Occipital lobe (tissue), 1 donor: ENCODE measurements at regions not wholly inside any gene's neighbourhood (a gene's known extent, or its start where the extent isn't known, plus 50 kb on each side); places are given as distances from the start of the nearest gene placed in this dataset.

ENCODE experiments used
- DNase-seq: peaks from one replicate; lab custom pipeline; 2025; lab: John Stamatoyannopoulos, UW

DNA sequence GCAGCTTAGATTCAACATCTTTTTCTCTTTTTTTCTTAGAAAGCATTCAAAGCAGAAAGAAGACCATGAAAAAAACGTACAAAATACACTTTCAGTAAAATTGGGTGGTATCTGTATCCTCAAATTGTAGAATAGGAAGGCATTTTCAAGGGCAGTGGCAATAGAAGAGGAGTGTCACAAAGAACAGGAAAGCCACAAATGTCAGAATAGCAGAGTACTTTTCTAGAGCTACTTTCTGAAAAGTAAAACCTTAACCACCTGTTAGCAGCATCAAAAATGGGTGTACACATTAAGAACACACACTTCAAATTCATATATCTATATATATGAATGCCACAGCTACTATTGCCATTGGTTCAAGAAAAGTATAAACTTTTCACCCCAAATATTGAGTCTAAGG, 412.1 kb upstream of the DCN start:
- DNase-seq, result no peak

DNA sequence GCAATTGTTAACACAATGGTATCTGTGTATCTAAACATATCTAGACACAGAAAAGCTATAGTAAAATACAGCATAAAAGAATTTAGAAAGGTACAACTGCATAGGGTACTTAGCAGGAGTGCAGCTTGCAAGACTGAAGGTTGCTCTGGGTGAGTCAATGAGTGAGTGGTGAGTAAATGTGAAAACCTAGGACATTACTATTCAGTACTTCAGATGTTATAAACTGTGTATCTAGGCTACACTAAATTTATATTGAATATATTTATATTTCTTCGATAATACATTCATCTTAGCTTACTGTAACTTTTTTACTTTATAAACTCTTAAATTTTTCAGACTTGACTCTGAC, 409.0 kb upstream of the DCN start:
- no peak for DNase-seq

DNA sequence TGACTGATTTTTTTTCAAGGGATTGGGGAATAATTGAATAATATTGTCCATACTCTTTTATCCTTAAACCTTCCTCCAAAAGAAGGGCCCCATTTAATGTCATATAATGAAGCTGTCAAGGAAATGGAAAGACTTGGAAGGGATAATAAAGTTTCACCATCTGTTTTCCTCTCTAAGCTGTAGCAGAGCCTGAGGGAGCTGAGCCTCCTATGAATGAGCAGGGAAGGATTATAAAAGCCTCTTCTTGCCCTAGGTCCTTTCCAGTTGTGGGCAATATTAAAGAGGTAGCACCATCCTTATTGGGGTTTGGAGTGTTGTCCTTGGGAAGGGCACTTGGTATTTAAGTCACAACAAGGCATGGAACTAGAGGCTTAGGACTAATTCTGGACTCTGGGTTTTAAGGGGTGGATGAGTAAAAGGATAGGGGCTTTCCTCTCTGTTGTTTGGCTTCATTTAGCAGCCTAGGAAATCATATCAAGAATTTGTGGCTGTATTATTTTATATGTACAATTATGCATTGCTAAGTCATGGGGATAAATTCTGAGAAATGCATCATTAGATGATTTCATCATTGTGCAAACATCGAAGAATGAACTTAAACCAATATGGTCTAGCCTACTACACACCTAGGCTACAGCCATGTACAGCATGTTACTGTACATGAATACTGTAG, 408.5 kb upstream of the DCN start:
- DNase-seq, result no peak

DNA sequence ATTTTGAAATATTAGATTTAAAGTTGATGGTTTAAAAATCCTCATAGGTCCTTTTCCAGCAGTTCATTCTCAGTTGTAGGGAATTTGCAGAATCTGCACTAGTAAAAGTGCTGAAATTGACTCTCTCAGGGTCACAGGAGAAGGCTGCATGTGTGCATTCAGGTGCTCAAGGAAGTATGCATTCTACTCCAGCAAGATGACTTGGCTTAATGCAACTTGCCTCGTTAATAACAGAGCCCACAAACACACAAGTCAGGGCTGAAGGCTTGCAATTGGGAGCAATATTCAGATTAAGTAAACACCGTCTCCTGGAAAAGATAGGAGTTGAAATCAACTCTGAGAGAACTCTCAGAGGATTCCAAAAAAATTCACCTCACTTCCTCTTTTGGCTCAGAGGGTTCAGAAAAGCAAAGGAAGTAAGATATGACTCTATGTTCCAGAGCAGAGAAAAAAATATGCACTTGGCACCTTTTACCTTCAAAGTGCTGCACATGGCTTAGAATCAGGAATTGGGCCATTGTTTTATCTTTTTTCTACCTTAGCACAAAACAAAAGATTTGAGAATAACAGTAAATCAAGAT, 406.3 kb upstream of the DCN start:
- DNase-seq, result no peak

DNA sequence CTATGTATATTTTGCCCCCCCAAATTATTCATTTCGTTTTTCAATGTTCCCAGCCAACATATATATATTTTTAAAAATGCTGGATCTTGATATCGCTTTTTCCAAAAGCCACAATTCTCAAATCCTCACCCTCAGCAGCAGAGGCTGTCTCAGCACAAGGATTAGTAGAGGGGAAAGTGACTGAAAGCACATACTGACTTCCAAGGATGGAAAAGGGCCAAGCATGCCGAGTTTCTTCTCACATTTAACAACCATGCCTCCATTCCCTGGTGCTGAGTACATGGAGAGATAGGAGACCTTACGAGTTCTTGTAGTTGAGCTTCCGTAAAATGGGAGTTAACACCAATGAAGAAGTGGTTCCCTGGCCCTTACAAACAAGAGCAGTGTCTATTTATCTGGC, 403.4 kb upstream of the DCN start:
- no peak for DNase-seq

DNA sequence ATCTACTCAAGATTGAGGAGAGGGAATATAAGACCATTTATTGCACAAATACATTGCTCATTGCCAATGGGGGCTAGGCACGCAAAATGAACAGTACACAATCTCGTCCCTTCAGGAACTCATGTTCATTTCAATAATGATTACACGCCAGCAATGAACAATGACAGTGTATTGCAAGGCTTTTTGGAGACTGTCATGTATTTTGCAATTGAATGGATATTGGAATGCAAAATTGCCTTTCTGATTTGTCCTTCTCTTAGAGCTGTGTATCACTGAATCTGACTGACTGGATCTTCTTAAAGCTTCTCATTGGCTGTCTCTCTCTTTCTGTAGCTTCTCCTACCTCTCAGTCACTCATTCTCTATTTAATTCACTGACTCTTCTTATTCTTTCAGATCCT, 400.2 kb upstream of the DCN start:
- no peak for DNase-seq

DNA sequence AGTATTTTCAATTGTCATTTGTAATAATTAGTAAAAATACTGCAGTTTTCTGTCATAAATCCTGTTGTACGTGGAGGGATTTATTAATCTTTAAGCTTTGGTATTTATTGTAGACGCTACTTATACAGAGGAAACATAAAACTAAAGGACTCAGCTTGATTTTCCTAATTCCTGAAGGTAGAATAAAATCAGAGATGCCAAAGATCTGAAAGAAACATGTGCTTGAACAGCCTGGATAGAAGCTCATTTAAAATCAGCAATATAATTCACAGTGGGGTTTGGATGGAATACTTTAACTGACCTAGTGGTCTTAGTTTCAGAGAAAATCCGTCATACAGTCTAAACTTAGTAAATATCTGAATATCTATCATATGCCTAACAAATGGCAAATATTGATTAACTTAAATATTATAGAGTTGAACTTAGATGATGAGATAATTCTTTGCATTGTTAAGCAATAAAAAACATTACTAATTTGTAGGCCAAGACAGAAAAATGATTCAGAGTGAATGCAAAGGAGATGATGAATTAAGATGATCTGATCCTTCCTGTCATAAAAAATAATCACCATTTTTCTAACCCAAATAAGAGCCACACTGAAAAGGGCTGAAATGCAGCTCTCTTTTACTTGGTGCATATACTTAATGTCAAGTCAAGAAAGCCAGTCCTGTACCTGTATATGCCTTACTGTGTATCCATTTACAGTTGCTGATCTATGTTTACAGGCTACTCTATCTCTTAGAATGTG, 397.1 kb upstream of the DCN start:
- no peak for DNase-seq

DNA sequence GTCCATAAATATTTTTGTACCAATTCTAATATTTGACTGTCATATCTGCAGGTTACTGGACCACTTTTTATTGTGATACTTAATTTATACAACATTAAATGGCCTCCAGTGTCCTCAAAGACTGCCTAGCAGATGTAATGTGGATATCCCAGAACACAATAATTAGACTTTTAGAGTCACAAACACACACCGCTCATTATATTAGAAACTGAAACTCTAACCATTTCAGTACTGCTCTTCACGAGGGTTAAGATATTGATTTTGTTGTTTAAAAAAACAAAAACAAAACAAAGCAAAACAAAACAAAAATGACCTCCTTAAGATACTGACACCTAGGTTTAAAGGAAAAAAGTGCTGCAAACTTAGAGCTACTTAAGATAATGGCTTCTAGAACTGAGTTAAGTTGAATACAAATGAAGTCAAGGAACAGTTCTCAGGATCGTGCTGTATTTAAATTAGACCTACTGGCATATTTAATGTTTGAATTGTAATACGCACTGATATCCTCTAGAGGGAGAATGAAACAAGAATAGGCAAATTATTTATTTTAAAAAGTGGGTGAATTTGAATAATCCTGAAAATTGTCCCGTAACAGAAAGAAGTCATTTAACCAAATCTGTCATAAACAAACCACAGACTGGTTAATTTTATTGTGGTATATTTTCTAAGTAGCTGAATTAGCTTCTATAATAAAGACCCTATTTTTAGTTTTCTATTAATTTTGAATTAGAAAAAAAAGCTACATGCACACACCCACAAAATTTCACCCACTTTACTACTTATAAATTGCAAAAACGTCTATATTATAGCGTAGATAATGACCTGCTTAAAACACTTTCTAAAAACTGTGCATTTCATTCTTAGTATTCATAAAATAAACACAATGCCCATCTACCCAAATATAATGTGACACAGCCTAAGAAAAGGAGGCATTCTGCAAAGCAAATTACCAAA, 395.2 kb upstream of the DCN start:
- DNase-seq, result no peak

DNA sequence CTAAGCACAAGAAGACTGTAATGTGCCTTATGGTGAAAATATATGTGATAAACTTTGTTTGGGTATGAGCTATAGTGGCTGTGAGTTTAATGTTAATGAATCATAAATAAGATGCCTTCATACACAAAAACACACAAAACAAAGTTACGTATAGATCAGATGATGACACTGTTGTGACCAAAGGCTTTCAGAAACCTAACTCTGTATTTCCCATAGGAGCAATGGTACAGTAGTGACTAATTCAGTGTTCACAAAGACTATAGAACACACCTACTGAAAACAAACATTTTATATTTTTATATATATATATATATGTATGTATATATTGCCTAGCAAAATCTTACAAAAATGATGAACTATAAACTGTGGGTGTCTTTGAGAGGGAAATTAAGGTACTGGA, 393.8 kb upstream of the DCN start:
- DNase-seq, result no peak

DNA sequence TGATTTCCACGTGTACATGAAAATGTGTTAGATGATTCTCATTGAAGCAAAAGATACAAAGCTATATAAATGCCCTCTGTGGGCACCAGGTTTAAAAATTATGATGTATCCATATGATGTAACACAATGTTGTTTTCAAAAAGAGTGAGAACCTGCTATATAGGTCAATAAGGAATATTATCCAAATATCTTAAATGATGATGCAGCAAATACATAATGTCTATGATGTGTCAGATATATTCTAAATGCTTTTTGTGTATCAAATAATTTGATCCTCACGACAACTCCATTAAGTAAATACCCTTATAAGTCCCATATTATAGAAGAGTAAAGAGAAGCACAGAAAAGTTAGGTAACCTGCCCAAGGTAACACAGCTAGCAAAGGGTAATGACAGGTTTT, 393.0 kb upstream of the DCN start:
- DNase-seq, result no peak

DNA sequence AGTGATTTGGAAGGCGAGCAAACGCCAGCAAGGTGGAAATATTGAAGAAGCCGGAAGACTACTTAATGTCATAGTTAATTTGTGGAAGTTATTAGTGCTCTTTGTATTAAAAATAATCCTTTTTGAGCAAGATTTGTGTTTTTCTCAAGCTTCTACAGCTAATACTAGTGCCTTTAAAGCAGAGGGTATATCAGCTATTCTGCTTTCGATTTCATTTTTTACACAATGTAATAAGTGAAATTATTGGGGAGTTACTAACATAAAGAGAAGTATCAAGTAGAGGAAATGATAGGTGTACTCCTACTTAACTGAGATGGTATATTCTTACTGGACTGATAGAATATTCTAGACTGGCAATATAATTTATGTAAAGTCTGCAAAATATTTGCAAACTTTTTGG, 392.4 kb upstream of the DCN start:
- DNase-seq, result no peak

DNA sequence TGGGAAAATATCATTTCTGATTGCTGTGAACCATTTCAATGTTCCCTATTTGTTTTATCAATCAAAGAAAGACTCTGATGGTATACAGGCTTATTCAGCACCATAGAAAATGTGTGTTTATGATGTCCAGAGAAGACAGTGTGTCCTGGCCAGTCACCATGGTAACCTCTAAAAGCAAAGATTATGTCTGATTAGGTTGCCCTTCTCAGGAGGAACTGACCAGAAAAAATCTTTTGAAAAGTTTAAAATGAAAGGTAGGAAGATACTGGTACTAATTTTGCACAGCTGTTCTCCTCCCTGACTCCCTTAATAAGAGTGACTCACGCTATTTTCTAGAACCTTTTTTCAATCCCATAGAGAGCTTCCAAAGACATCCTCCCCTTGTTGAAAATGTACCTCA, 391.8 kb upstream of the DCN start:
- no peak for DNase-seq

DNA sequence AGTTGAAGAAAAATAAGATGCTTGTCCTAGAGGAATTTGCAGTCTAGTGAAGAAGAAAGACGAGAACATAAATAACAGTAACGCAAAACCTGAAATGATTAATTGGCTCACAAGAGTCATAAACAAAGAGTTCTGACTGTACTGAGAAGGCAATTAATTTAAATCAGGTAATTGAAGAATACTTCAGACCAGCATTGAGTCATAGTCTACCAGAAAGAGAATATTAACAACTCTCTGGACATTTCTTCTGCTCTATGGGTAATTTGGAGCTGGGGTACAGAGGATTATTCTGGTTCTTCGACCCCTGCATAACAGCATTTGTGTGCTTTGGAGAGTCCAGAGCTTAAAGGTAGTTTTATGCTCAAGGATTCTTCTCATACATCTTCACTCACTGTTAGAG, 390.3 kb upstream of the DCN start:
- DNase-seq, result no peak

DNA sequence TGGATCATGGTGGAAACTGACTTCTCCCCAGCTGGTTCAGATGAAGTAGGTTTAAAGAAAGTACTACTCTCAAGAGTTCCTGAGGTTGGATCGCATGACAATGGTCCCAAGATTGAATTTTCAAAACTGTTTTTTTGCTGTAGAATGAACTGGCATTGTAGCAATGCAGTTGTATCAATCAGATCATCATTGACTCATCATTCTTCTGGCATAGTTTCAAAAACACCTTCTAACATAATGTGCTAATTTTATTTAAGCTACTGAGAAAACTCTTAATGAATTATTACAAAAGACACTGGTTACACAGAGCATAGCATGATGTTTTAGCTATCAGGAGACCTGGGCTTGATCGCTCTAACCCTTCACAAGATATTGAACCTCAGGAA, 384.5 kb upstream of the DCN start:
- DNase-seq, result no peak

DNA sequence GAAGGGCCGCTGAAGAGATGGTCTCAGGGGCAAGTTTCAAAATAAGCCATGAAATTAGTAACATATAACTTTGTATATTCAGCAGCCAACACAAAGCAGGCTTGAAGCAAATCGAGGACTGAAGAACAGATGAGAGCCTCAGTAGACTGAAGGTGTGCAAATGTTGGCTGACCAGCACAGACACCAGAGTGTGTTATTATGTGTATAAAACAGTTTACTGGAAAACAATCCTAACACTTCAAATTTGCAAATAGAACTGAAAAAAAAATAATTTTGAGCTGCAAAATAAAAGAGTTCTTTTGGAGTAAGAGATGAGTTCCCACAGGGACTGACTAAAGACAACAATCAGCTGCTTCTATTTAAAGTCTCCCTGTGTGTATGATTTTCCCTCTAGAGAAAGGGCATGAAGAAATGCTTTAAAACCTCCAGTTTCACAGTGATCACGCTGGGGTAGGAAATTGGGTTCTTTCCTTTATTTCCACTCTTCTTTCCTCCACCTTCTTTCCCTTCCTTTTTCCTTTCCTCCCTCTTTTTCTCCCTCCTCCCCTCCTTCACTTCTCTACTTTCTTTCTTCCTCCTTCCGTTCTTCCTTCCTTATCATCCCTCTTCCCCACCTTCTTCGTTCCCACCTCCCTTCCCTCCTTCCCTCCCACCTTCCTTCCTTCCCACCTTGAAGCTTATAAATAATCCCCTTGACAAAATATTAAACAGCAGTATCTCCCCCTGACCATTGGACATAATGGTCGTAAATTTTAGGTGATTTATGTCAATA, 383.9 kb upstream of the DCN start:
- no peak for DNase-seq

DNA sequence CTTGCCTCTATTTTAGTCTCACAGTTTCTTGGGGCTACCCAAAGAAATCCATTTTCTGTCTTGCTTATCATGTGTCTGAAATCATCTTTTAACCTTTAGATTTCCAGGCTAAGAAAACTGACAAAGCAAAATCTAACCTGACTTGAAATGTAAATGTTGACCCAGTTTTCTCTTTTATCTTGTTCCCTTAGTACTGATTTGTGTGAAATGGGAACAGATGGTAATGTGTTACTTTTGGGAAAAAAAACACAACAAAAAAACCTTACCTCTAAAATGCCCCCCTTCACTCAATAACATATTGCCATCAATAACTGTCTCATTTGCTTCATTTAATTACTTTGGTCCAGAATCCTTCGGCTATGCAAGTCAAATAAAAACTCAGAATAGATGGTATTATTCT, 383.2 kb upstream of the DCN start:
- no peak for DNase-seq

DNA sequence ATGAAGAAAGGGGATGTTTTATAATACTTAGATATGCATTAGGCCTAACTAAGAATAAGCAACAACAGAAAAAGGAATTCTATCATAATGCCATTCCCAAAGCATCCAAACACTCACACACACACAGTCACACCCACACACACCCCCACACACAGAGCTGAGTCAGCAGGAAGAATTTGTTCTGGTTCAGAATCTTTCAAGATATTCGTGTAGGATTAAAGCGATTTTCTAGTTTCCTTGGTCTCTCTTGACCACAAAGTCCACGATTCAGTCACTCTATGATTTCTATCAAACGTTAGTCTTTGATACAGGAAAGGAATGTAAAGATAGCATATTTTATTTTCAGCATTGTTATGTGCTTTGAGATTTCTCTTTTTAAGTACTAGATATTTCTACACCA, 382.6 kb upstream of the DCN start:
- peak; percentile 6 for DNase-seq

DNA sequence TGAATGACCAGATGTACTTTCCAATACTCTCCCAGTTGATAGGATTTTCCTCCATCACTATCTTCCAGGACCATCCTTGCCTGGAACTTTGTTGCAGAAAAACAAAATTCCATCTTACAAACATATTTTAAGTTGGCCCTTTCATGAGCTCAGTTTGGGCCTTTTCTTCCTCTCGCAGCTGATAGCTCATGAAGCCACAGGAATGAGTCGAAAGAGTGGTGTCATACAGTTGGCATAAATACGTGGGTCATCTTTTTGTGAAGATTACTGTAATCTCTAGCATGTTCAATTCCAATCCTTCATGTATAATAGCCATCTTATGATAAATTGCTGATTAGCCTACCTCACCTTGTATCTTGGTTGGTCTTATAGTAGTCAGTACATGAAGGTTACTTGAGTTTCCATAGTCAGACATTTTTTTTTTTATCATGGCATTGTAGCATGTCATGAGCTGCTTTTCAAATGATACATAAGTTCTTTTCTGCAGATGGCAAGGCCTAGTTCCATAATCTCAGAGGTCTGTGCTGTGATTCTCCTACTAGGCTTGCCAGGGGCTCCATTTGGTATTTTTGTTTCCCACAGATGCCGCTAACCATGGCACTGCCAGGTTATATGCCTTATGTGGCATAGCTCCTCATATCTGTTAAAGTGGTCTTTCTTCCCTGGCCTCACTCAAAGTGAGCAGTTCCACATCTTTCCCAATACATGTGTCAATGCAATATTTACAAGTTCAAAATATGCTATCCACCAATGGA, 380.6 kb upstream of the DCN start:
- DNase-seq, result no peak

DNA sequence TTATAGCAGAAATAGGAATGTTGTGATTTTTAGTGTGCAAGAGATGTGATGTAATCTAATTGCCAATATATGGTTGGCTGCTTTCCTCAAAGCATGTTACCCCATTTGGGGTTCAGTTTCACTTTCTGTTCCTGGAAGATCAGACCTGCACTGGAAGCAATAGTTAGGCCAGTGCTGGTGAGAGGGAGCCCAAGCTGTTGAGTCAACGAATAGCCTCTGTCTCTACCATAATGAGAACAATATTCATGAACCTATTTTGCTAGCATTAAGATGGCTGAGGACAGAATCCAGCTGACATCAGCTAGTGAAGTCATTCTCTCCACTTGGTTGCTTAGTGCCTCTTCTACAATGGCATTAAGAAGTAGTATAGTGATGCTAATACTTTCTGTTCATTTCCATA, 379.9 kb upstream of the DCN start:
- no peak for DNase-seq

DNA sequence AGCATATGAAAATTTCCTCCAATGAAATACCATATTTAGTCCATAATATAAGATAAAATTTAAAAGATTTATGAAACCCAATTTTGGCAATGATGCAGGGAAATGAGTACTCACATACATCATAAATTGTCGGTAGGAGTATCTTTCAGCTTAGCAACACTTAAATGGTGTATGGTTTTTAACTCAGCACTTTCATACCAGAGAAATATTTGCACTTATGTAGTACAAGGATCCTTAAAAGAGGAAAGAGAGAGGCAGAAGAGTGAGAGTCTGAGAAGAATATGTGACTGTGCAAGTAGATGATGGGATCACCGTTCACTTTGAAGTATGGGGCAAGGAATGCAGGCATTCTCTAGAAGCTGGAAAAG, 379.3 kb upstream of the DCN start:
- no peak for DNase-seq
